K562 (cell line): ENCODE measurements at regions not wholly inside any gene's neighbourhood (a gene's known extent, or its start where the extent isn't known, plus 50 kb on each side); places are given as distances from the start of the nearest gene placed in this dataset.

Experiments
- ATAC-seq: fragments of 200-7000 bp; cut with Tn5 transposase; 3 replicates; pipeline ENCODE4 v1.9.1; 2020; ENCODE audit warnings: moderate library complexity
- BruUV-seq: library from RNA; stranded (reverse); fragments of 400-500 nt; replicated peaks from 2 replicates; lab custom pipeline; 2021; lab: Mats Ljungman, UMichigan
- CTCF ChIA-PET: fragments of 300-600 bp; formaldehyde crosslinking; extraction: SDS; loops from one replicate; lab custom pipeline; 2021; ENCODE audit warnings: low intra/inter-chr PET ratio; lab: Yijun Ruan, JAX
- POLR2A ChIA-PET: fragments of 300-600, 350-650 bp; sonication (Branson Sonifier 250); formaldehyde crosslinking; extraction: SDS; loops from one replicate; lab custom pipeline; 2021; ENCODE audit warnings: antibody characterized with exemption, inconsistent platforms; lab: Yijun Ruan, JAX
- DNase-seq, 4 experiments: peaks; one replicate each; pipeline versions ENCODE4 v3.0.0 to v3.0.0-alpha.2; 2011 to 2018; ENCODE audit warnings: low spot score in 3 of 4, mixed read lengths in 3 of 4; ENCODE audit errors: extremely low read depth in 1 of 4
- FAIRE-seq: peaks from 2 replicates; lab custom pipeline; 2011; peaks lifted over from hg19 to GRCh38; lab: Jason Lieb, UNC
- H2AFZ ChIP-seq: 2 replicates; pipeline ENCODE4 v1.6.0; 2011; ENCODE audit warnings: low read depth, low read length, control low read depth, inconsistent platforms
- H3K27ac ChIP-seq: fragments of 200-600 bp; 3 replicates; pipeline ENCODE4 v1.8.0; 2011; ENCODE audit warnings: low read depth, mild to moderate bottlenecking, control low read depth, inconsistent platforms, low read length, moderate library complexity, mixed read lengths; ENCODE audit errors: extremely low read depth
- H3K27me3 ChIP-seq, 2 experiments: fragments of 300-600 bp in 1 of 2; 2 replicates in 1 of 2; 3 replicates in 1 of 2; pipeline versions ENCODE4 v1.6.0 to v1.8.0; 2011; ENCODE audit warnings: inconsistent platforms in 2 of 2, low read length in 2 of 2, mild to moderate bottlenecking in 1 of 2, mixed read lengths in 1 of 2, moderate library complexity in 1 of 2; ENCODE audit not compliant: control insufficient read depth in 2 of 2, insufficient read depth in 2 of 2
- H3K36me3 ChIP-seq: fragments of 300-600 bp; 3 replicates; pipeline ENCODE4 v1.8.0; 2011; ENCODE audit warnings: mild to moderate bottlenecking, low read length, inconsistent platforms; ENCODE audit not compliant: control insufficient read depth, insufficient read depth
- H3K4me1 ChIP-seq, 2 experiments: fragments of 200-600 bp in 1 of 2; replicated peaks in 1 of 2; 2 replicates in 1 of 2; 3 replicates in 1 of 2; pipeline versions ENCODE4 v1.5.1 to v1.8.0; 2011; ENCODE audit warnings: inconsistent platforms in 2 of 2, low read length in 2 of 2, mild to moderate bottlenecking in 1 of 2, mixed read lengths in 1 of 2, moderate library complexity in 1 of 2; ENCODE audit not compliant: control insufficient read depth in 2 of 2, insufficient read depth in 2 of 2
- H3K4me2 ChIP-seq: 2 replicates; pipeline ENCODE4 v1.6.1; 2011; ENCODE audit warnings: low read length, control low read depth, inconsistent platforms, mixed read lengths; ENCODE audit not compliant: insufficient read depth
- H3K4me3 ChIP-seq: fragments of 200-600 bp; sonication (generic), shearing (Covaris generic); 2 replicates; pipeline ENCODE4 v1.5.1; 2016; ENCODE audit warnings: control low read depth, inconsistent platforms
- H3K79me2 ChIP-seq: fragments of 200-600 bp; 3 replicates; pipeline ENCODE4 v1.8.0; 2011; ENCODE audit warnings: low read length, inconsistent platforms; ENCODE audit not compliant: control insufficient read depth, insufficient read depth
- H3K9ac ChIP-seq, 2 experiments: 2 replicates each; pipeline versions ENCODE4 v1.6.0 to v1.6.1; 2011; ENCODE audit warnings: low read depth in 2 of 2, low read length in 2 of 2, control low read depth in 1 of 2, inconsistent platforms in 1 of 2, mild to moderate bottlenecking in 1 of 2, mixed read lengths in 1 of 2; ENCODE audit not compliant: insufficient read depth in 1 of 2
- H3K9me1 ChIP-seq: one replicate; pipeline ENCODE4 v1.6.0; 2011; ENCODE audit warnings: inconsistent platforms, mild to moderate bottlenecking, low read length, moderate library complexity; ENCODE audit not compliant: control insufficient read depth, insufficient read depth
- H3K9me3 ChIP-seq: replicated peaks from 2 replicates; pipeline ENCODE4 v1.5.1; 2011; ENCODE audit warnings: low read depth, low read length, inconsistent platforms; ENCODE audit not compliant: control insufficient read depth, insufficient read depth
- H4K20me1 ChIP-seq: replicated peaks from 2 replicates; pipeline ENCODE4 v1.6.1; 2011; ENCODE audit warnings: low read length, inconsistent platforms, mixed read lengths; ENCODE audit not compliant: control insufficient read depth, insufficient read depth
- ATF1 ChIP-seq, 2 experiments: fragments of 450-650 bp in 1 of 2; IDR thresholded peaks; 2 replicates each; pipeline ENCODE4 v1.6.1; 2016; ENCODE audit warnings: missing compliant biosample characterization in 1 of 2, missing genetic modification characterization in 1 of 2
- BDP1 ChIP-seq: IDR thresholded peaks from 3 replicates; pipeline ENCODE4 v1.6.1; 2011; ENCODE audit not compliant: insufficient read length, insufficient read depth
- HDGF ChIP-seq: fragments of 450-650 bp; IDR thresholded peaks from 2 replicates; pipeline ENCODE4 v1.6.1; 2016
- HIVEP1 ChIP-seq: fragments of 250-450 bp; sonication (Bioruptor Pico); IDR thresholded peaks from 2 replicates; pipeline ENCODE4 v1.4.0; 2020; ENCODE audit warnings: mild to moderate bottlenecking
- ZNF507 ChIP-seq: conservative IDR thresholded peaks from 2 replicates; pipeline ENCODE4 v1.6.1; 2017; ENCODE audit warnings: missing genetic modification characterization, missing compliant biosample characterization
- ZNF551 ChIP-seq: fragments of 250-450 bp; sonication (Bioruptor Pico); IDR thresholded peaks from 2 replicates; pipeline ENCODE4 v1.5.0; 2021; ENCODE audit warnings: mild to moderate bottlenecking, moderate library complexity
- ZNF589 ChIP-seq: fragments of 200-800 bp; sonication (Bioruptor generic); IDR thresholded peaks from 2 replicates; pipeline ENCODE4 v1.6.1; 2016; ENCODE audit warnings: low read depth, missing genetic modification characterization, missing compliant biosample characterization
- WGBS: fragments of 100-300 bp; shearing (Covaris generic); methylation state at CpG from one replicate; pipeline ENCODE4 v1.1.6; 2016; ENCODE audit warnings: low coverage, mixed read lengths; ENCODE audit not compliant: insufficient coverage; ENCODE audit errors: missing lambda C conversion rate; 5-methylcytosine and 5-hydroxymethylcytosine counted together
- in situ Hi-C: fragments of 300-500 bp; cut with MboI; formaldehyde crosslinking; loops from 4 replicates; pipeline ENCODE4 v1.15.0; 2018; ENCODE audit warnings: inconsistent platforms, mixed read lengths
- intact Hi-C: fragments of 100-400 bp; cut with micrococcal nuclease; formaldehyde crosslinking; loops from 2 replicates; pipeline ENCODE4 v1.14.2; 2022
- TF ChIP-seq, protein P1 (sequence below): IDR thresholded peaks from 2 replicates; pipeline ENCODE4 v1.6.1; 2011; ENCODE audit not compliant: insufficient read length; ENCODE audit errors: extremely low read depth
- TF ChIP-seq, protein P2 (sequence below): fragments of 450-650 bp; IDR thresholded peaks from 2 replicates; pipeline ENCODE4 v1.6.1; 2016; ENCODE audit warnings: low read depth

DNA sequence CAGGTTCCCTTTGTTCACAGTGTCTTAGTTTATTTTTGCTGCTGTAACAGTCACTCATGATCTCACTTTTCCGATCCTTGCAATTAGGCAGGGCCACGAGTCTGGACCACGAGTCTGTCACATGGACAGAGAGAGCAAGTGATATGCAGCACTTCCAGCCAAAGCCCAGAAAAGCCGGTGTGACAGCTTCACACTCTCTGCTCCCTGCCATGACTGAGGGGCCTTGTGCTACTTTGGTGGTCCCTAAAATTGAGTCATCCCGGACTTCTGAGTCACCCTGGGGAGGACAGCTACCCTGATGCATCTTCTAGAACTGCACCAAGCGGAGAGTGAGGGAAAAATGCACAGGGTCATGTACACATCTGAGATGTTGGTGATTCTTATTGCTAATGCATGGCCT is 179.6 kb downstream of the EFNB2 start:
- Histone ChIP-seq H3K36me3 (no peaks in the 10 kb centered on the region), H3K9me3 (no peaks in the 10 kb centered on the region), H3K9me1 (no peaks in the 10 kb centered on the region), H3K4me2 (no peak overlapping the region), H3K9ac (no peak overlapping the region), H2AFZ (no peak overlapping the region), H3K27ac (no peak overlapping the region), H3K4me3 (no peak overlapping the region), H4K20me1 (no peaks in the 10 kb centered on the region), H3K27me3 (no peaks in the 10 kb centered on the region), H3K4me1 (no peaks in the 10 kb centered on the region), H3K79me2 (no peaks in the 10 kb centered on the region)
- BruUV-seq = no TSS peak
- 3% methylated on average over 6 of the region's 6 CpGs for WGBS
- ATAC-seq (no peak), FAIRE-seq (no peak), DNase-seq (no peak)
- TF ChIP-seq ZNF507 (tag) = no peak
- TF ChIP-seq HIVEP1 (CRISPR knock-in tag) = no peak
- no peak for TF ChIP-seq HDGF
- TF ChIP-seq, protein P1, sequence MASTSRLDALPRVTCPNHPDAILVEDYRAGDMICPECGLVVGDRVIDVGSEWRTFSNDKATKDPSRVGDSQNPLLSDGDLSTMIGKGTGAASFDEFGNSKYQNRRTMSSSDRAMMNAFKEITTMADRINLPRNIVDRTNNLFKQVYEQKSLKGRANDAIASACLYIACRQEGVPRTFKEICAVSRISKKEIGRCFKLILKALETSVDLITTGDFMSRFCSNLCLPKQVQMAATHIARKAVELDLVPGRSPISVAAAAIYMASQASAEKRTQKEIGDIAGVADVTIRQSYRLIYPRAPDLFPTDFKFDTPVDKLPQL = no peak
- TF ChIP-seq, protein P2, sequence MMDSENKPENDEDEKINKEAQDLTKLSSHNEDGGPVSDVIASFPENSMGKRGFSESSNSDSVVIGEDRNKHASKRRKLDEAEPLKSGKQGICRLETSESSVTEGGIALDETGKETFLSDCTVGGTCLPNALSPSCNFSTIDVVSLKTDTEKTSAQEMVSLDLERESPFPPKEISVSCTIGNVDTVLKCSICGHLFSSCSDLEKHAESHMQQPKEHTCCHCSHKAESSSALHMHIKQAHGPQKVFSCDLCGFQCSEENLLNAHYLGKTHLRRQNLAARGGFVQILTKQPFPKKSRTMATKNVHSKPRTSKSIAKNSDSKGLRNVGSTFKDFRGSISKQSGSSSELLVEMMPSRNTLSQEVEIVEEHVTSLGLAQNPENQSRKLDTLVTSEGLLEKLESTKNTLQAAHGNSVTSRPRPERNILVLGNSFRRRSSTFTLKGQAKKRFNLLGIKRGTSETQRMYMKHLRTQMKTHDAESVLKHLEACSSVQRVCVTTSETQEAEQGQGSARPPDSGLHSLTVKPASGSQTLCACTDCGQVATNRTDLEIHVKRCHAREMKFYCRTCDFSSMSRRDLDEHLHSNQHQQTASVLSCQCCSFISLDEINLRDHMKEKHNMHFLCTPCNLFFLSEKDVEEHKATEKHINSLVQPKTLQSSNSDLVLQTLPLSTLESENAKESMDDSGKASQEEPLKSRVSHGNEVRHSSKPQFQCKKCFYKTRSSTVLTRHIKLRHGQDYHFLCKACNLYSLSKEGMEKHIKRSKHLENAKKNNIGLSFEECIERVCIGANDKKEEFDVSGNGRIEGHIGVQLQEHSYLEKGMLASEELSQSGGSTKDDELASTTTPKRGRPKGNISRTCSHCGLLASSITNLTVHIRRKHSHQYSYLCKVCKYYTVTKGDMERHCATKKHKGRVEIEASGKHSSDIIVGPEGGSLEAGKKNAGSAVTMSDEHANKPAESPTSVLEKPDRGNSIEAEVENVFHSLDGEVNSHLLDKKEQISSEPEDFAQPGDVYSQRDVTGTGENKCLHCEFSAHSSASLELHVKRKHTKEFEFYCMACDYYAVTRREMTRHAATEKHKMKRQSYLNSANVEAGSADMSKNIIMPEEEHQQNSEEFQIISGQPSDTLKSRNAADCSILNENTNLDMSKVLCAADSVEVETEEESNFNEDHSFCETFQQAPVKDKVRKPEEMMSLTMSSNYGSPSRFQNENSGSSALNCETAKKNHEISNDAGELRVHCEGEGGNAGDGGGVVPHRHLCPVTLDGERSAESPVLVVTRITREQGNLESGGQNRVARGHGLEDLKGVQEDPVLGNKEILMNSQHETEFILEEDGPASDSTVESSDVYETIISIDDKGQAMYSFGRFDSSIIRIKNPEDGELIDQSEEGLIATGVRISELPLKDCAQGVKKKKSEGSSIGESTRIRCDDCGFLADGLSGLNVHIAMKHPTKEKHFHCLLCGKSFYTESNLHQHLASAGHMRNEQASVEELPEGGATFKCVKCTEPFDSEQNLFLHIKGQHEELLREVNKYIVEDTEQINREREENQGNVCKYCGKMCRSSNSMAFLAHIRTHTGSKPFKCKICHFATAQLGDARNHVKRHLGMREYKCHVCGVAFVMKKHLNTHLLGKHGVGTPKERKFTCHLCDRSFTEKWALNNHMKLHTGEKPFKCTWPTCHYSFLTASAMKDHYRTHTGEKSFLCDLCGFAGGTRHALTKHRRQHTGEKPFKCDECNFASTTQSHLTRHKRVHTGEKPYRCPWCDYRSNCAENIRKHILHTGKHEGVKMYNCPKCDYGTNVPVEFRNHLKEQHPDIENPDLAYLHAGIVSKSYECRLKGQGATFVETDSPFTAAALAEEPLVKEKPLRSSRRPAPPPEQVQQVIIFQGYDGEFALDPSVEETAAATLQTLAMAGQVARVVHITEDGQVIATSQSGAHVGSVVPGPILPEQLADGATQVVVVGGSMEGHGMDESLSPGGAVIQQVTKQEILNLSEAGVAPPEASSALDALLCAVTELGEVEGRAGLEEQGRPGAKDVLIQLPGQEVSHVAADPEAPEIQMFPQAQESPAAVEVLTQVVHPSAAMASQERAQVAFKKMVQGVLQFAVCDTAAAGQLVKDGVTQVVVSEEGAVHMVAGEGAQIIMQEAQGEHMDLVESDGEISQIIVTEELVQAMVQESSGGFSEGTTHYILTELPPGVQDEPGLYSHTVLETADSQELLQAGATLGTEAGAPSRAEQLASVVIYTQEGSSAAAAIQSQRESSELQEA = no peak
- TF ChIP-seq ZNF589 = no peak
- TF ChIP-seq ZNF551 = no peak
- TF ChIP-seq BDP1 = no peak
- TF ChIP-seq ATF1 (CRISPR knock-in tag; IDR thresholded peaks at IDR 0.05) = no peak
- no peak for TF ChIP-seq ATF1 (tag; IDR thresholded peaks at IDR 0.05)
- ChIA-PET CTCF (no interaction called here), POLR2A (no interaction called here)
- intact Hi-C loops = no loop called here
- in situ Hi-C loops = no loop called here
